ENCODE measurements at regions not wholly inside any gene's neighbourhood (a gene's known extent, or its start where the extent isn't known, plus 50 kb on each side); places are given as distances from the start of the nearest gene placed in this dataset.

DNA sequence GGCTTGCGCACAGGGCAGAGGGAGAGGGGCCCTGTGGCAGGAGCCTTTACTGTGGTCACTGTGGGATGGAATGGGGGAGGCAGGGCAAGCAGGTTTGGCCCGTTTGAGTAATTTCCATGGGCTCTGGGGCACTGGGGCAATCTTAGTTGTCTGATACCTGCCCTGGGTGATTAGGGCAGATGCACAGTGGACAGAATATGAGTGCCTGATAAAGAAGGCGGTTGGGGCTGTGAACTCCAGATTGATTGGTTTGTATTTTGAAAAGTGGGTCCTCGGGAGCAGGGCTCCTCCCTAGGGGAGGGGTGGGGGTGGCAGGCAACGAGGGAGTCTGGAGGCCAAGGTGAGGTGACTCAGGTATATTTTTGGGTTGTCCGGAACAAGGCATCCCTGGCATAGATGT lies 247.5 kb downstream of the NSG2 start:
- no peak for DNase-seq

DNA sequence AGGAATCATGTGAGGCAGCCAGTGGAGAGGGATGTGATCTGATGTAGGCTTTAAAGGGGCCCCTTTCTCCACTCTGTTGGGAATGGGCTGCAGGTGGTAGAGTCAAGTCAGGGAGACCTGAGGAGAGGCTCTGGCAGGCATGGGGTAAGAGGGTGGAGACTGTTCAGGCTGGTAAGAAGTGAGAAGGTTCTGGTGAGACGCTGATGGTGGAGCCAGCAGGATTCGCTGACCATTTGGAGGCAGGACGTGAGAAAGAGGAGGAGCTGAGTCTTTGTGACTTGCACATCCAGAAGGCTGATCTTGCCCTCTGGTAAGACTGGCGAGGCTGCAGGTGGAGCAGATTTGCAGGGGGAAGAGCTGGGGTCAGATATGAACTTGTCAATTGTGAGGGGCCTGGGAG lies 248.0 kb downstream of the NSG2 start:
- DNase-seq: no peak

DNA sequence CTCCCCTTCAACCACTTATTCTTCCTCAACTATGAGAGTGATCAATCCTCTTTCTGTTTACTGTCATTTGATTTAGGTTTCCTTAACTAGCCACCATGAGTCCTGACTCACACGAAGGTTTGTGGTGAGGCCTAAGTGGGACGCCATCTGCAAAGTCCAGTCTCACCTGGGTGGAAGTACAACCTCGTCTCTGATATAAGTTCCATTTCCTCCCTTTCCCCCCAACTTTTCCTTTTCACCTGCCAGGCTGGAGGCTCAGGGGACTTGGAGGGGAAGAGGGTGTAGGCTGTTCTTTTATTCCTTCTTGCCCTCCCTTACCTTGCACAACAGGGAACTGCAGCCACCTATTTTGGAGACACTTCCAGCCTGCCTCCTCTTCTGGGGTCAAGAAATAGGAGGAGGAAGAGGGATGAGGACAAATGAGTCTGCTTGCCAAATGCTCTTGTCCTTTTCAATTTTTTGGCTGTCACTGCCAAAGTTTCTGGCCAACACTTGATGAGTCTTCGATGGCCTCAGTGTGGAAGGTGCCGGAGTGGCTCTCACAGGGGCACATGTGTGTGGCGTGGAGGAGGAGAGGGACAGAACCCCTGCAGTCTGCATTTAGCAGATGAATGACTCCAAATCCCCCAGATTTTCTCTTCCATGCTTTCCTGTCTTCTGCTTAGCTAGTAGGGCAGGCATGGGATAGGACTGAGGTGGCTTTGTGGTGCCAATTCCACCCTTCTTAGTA lies 249.6 kb downstream of the NSG2 start:
- DNase-seq: no peak

DNA sequence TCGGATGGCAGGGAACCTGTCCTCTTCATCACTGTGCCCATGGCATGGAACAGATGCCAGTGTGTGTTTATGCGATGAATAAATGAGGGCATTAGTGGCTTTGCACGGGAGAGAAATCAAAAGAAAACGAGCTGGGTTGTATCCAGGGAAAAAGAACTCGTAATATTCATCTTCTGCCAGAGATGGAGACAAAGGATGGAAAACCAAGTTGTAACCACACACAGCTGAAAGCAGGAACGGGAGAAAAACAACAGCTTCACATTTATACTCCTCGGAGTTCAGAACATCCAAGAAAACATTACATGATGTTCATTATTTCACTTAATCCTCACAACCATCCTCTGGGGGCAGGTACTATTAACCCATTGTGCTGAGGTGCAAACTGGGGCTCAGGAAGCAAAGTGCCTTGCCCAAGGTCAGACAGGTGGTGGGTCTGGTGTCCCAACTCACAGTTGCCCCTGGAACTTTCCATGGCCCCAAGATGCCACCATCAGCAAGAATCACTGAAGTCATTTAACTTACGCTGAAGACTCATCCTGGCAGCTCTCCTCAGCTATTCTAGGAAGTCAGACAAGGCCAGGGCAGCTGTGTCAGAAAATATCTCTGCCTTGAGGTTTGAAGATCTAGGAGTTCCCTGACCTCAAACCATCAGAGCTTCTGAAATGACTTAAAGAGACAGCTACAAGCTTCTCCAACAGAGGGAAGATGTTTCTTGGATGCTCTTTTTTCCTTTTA lies 250.4 kb downstream of the NSG2 start:
- no peak for DNase-seq

DNA sequence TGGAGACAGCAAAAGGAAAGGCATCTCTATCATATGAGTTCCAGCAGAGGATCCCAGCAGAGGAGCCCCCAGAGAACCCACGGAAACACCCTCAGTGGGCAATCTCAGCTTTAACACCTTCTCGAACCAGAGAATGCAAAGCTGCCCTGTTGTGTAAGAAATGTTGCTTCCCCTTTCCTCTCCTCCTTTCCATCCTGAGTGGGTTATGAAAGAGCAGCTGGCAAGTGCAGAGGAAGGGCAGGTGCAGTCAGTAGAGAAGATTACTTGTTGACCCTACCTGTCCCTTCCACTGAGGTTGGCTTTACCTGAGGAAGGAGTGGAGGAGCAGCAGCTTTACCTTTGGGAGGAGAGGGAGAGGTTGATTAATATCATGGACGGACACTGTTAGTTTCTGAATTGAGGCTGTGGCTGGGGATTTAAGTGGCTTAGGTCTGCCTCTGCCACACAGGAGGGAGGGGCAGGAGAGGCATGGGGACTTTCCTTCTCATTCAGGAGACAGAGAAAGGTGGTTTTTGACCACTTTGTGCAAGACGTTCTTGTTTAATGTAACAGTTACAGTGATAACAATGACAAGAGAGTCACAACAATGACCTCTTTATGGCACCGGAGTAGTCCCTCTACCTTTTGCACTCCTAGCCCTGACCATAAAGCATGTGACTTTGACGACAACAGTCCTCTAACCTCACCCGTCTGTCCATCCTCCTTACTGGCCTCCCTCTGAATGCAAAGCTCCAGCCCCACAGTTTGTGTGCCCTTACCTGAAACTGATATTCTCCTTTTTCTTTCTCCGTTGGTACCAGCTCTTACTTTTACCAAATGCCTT lies 254.8 kb downstream of the NSG2 start:
- DNase-seq: no peak

DNA sequence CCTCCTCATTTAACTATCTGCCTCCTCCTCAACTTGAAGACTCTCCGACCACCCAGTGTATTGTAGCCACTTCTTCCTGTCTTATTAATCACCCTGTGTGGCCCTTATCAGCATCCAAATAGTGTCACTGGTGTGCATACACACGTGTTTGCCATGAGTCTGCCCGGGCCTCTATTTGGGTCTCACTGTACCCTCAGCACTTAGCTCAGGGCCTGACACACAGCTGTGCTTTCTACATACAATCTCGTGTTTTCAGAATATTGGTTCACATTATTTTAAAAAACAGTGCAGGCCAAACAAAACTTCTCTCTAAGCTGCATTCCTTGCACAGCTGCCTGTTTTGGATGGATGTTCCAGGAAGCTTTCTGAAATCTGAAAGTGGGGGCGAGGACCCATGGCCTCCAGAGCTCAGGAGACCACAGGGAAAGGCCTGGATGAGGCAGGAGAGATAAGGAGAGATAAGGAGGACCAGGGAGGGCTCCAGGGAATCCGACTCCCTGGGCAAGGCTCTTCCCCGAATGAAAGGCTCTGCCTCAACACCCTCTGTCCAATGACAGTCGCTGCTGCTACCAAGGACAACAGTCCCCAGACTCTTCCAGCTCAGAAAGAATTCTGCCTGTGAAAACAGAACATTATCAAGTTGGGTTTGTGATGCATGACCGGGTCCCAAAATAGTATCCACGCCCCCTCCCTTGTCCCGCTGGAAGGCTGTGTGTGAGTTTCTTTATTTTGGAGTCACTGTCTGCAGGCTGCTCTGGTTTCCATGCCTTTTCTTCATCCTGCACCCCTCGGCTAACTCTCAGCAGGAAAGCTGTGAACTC lies 255.6 kb downstream of the NSG2 start:
- DNase-seq: no peak

DNA sequence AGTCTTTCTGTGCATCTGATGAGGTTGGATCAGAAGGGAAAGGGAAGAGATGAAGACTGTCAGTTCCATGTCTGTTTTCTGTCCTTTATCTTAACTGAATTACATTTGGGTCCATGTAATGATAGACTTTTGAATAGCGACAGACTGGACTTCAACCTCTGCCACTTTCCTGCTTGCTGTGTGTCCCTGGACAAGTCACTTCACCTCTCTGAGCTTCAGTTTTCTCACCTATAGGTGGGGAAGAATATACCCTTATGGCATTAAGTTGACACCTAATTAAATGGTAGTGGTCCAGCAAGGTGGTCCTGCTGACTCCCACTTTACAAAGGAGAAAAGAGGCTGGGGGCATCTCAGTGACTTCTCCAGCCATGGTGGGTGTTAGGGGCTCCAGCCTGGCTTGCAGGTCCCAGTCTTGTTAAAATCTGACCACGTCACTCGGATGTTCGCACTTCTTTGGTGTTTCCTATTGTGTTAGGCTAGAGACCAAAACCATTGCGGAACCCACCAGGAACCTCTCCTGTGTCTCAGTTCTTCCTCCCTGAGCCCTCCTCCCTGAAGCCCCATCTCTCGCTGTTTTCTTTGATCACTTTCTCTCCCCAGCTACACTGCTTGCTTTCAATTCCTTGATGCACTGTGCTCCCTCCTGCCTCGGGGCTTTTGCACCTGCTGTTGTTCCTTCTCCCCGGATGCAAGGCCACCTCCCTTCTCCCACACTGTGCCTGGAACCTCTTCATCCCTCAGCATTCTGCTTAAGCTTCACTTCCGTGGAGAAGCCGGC lies 256.5 kb downstream of the NSG2 start:
- no peak for DNase-seq

DNA sequence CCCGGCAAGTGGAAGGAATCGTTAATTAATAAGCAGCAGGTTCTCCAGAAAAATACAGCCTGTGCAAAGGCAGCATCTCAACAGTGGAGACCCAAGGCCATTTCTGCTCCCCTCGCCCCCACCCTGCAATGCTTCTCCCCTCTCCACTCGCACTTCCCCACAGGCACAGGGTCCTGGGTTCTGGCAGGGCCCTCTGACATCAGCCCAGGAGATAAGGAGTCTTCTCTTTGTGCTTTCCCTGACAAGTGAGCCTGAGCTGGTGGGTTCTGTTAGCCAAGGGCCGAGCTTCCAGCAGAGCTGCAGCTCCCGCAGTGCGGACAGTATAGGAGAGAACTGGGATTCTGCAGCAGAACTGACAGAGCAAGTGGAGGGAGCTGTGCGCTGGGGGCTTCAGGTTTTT lies 257.5 kb downstream of the NSG2 start:
- DNase-seq: no peak

DNA sequence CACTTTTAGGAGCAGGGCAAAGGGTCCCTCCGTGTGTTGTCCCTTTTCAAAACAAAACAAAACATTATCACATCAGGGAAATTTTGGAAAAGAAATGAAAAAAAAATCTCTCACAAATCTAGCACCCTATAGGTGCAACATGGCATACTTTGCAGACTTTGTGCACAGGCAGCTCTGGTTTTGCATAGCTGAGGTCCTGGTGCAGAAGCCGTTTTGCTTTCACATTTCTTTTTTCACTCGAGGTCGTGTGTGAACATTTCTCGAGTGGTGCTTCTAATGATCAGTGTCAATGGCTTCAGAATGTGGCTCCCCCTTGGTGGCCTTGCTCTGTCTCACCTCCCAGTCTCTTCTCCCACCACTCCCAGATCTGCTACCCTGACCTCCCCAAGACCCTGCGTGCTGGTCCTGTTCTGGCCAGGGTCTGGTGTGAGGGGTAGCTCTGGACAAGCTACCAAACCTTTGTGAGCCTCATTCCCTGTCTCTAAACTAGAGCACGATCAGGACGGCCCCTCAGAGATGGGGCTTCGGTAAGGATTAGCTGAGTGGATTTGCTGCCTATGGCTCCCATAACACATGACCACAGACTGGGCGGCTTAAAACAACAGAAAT lies 258.0 kb downstream of the NSG2 start:
- DNase-seq: no peak

DNA sequence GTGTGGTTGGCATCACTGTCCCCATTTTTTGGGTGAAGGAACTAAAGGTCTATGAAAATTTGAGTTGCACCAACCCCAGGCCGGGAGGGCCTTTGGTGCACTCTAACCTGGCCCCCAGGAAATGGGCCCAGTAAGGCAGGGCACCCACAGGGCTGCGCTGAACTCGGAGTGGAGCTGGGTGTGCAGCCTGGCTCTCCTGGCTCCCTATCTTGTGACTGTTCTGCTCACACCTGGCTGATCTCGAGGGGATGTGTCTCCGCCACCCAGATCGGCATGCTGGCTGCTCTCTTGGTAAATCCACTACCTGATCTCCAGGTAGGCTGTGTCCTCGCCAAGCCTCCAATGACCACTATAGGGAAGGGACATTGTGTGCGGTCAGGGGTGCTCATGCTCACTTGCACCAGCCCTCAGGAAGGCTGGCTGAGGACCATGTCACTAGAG lies 259.8 kb downstream of the NSG2 start:
- DNase-seq: no peak

DNA sequence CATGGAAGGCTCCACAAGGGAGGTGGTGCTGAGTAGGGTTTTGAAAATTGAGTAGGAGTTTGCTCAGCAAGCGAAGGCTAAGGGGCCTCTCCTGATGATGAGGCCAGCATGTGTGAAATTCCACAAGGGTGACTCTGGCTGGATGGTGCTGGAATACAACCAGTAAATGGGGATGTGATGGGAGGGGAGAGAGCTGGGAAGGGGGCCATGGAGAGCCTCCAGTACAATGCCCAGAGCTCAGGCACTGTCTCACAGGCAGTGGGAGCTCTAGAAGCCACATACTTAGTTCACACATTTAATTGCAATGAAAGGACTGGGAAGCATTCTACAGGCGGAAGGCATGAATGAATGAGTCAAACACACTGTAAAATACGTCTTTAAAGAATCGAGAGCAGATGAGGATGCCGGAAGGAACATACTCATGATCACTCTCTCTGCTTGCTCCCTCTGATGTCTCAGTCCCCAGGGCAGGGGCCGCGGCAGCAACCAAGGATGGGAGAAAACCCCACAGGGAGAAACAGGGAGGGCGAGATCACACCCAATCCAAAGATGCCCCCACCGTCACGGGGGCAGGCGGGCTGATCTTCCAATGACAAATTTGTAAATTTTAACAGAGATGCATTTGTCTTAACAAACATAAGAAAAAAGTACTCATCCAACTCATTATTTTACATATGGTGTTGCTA lies 261.0 kb downstream of the NSG2 start:
- no peak for DNase-seq

DNA sequence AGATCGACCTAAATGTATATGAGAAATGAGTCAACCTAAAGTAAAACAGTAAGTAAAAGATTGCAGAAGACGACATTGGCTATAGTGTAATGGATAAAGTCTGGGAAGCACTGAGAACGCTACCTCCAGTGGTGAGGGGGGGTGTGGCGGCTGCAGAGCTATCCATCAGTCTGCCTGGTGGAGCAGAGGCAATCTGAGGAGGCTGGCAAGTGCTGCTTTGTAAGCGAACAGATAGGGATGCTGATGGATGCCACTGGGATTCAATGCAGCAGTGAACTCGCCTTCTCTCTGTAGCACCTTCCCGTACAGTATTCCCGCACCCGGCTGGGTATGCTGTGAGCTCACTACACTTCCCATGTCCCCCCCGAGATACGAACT lies 261.5 kb downstream of the NSG2 start:
- no peak for DNase-seq

DNA sequence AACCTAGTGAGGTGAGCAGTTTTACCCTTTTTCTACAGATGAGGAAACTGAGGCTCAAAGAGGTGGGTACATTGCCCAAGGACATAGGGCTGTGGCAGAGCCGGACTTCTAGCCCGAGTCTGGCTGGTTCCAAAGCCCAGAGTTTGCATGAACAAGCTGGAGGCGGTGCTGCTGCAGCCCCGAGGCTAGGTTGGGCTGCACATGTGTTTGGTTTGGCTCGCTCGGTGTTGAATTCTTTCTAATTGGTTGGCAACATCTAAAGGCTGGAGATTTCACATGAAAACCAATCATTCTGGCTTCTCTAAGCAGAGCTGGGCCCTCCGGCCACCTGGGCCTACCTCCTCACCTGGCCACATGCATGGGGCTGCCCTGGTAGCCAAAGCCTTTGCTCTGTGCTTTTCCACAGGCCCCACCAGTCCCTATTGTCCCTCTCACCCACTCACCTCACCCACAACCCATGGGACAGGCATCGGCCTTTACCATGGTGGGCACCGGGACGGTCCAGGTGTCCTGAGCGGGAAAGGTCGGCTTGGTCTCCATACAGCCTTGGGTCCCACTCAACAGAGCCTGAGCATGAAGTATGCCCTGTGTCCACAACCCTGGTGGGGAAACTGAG lies 262.3 kb downstream of the NSG2 start:
- DNase-seq: no peak

DNA sequence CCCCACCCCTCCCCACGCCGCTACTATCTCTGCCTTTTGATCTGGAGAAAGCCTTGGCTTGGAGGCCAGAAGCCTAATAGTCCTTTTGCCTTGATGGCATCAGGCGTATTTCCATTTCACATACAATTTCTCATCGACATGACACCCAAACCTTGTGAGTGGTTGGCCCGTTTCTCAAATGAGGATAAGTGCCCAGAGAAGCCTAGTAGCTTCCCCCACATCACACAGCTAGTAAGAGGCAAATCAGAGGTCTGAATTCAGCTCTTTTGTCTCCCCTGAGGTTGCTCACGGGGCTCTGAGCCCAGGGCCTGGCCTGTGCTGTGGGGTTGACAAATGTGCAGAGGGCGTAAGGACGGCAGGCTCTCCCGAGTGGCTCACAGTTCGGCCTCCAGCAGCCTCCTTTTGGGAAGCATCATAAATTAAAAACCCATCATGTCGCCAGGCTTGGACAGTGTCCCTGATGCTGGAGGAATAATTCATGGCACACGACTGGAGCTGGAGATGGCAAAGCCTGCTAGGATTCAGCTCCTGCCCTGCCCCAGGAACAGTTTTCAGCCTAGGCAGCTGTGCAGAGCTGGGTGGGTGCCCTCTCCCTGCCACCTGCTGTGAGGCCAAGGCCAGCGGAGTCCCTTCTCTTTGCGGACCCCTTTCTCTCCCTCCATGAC lies 263.8 kb downstream of the NSG2 start:
- DNase-seq: no peak

DNA sequence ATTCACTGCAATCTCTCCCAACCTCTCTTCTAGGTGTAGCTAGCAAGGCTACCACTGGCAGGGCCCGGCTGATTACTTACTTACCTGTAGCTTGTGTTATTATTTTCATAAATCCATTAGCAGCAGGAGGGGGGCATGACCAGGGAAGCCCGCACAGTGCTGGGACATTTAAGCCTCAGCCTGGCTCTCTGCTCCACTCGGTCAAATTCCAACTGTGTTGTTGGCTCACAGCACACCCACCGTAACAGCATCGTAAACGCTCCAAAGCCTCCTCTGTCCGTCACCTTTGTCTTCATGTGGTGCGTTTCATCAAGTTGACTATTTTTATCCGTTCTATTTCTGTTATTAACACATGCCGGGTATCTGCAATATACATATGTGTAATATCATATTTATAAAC lies 264.7 kb downstream of the NSG2 start:
- no peak for DNase-seq

DNA sequence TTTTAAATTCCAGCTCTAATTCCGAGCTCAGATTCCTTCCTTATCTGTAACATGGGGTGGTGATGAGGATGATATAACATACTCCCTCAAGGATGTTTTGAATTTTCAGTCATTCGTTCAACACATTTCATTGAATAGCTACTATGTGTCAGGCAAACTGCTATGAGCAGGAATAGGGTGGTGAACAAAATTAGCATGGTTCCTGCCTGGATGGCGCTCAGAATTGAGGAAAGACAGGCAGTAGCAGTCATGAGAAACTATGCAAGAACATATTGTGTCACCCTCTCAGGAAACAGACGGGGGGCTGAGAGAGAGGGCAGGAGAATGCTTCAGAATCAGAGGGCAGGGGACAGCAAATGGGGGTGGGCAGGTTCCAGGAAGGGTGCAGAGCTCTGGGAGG lies 265.2 kb downstream of the NSG2 start:
- DNase-seq: no peak

DNA sequence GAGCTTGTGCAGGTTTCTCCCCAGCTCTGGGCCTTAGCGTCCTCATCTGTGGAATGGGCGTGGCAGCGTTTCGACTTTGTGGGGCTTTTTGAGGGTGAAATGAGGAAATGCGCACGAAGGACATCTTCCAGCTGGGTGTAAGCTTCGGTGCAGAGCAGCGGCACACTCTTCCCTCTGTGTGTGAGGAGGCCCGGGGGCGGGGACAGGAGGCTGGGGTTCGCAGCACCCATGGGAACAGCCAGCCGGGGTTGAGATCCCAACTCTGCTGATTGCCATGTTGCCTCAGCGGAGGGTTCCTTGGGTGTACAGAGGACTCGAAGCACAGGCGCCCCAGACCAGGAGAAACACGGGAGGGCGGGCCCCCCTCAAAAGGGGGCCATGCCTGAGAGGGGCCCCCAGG lies 265.6 kb downstream of the NSG2 start:
- DNase-seq: no peak

DNA sequence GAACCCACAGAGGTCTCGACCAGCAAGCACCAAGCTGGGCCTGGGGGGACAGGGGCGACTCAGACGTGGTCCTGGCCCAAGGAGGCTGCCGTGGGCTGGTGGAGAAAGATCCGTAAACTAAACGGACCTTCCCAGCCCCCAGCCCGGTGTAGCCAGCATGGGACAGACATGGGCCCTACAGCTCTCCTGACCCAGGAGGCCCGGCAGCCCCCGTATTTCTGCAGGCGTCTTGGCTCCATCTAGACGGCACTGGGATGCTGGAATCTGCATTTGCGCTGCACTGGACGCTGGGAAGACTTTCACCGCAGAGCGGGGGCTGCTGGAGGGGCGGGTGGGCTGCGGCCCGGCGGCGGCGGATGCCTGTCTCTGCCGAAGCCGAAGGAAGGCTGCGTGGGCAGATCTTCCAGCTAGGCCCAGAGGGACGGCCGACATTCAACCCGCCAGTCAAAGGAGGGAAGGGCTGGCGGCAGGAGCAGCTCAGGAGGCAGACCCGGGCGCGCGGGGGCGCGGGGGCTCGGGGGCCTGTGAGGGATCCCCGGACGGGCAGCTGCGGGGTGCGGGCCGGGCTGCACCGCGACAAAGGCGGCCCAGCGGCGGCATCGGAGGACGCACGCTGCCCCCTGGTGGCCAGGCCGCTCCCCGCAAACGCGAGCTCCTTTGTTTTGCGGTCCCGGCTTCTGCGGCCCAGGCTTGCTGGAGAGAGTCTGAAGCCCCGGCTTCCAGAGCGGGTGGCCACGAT lies 266.2 kb downstream of the NSG2 start:
- DNase-seq: peak; percentile 66

DNA sequence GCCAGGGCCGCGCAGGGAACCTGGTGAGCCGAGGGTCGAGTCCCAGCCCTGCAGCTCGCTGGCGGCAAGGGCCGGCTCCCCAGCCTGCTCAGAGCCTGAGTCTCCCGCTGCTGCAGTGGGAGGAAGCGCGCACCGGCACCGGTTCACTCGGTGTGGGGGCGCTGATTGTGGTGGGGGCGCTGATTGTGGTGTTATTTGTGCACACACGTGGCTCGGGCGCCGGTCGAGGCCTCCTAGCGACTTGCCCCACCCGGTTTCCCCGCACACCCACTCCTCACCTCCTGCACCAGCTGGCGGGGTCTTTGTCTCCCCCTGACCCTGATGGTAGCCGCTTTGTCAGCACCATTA lies 266.7 kb downstream of the NSG2 start:
- DNase-seq: no peak

Measured in activated naive CD4-positive, alpha-beta T cell treated with anti-CD3 and anti-CD28 coated beads, Interleukin-2, amount 50 U/mL, for 16 hours (primary cell).